ENCODE measurements at regions not wholly inside any gene's neighbourhood (a gene's known extent, or its start where the extent isn't known, plus 50 kb on each side); places are given as distances from the start of the nearest gene placed in this dataset.

GRCh38 chrX:19281256-19281655 is 62.5 kb upstream of the PDHA1 start (continued):
- TF ChIP-seq ZNF462 (CRISPR knock-in tag; IDR thresholded peaks at IDR 0.05) (no peak), ZNF331 (CRISPR knock-in tag; IDR thresholded peaks at IDR 0.05; ENCODE audit: low read depth) (no peak), NANOG (IDR thresholded peaks at IDR 0.05; ENCODE audit: borderline replicate concordance) (no peak), EZH2phosphoT487 (IDR thresholded peaks at IDR 0.05; ENCODE audit: unreplicated experiment) (no peak), POLR2AphosphoS5 (IDR thresholded peaks at IDR 0.05; ENCODE audit: low read depth) (no peak), EZH2 (IDR thresholded peaks at IDR 0.05; ENCODE audit: low read depth, unreplicated experiment) (no peak), REST (IDR thresholded peaks at IDR 0.05; ENCODE audit: unreplicated experiment) (no peak)

Data from GM23338 (cell line).